BJ (cell line): ENCODE measurements at regions not wholly inside any gene's neighbourhood (a gene's known extent, or its start where the extent isn't known, plus 50 kb on each side); places are given as distances from the start of the nearest gene placed in this dataset.

Source experiments
- CTCF ChIA-PET: fragments of 350-600 bp; formaldehyde crosslinking; extraction: SDS; loops from one replicate; lab custom pipeline; 2021; ENCODE audit warnings: antibody characterized with exemption, inconsistent platforms; lab: Yijun Ruan, JAX
- POLR2A ChIA-PET: fragments of 300-600 bp; sonication (Branson Sonifier 250); formaldehyde crosslinking; extraction: SDS; loops from one replicate; lab custom pipeline; 2021; ENCODE audit warnings: antibody characterized with exemption; lab: Charles Lee
- DNase-seq: peaks from one replicate; pipeline ENCODE4 v3.0.0-alpha.2; 2011; ENCODE audit warnings: low read depth
- H3K27me3 ChIP-seq: 2 replicates; pipeline ENCODE4 v1.6.0; 2011; ENCODE audit warnings: low read length; ENCODE audit not compliant: control insufficient read depth, insufficient read depth
- H3K36me3 ChIP-seq: 2 replicates; pipeline ENCODE4 v1.5.1; 2011; ENCODE audit warnings: low read length; ENCODE audit not compliant: control insufficient read depth, insufficient read depth
- H3K4me3 ChIP-seq: 2 replicates; pipeline ENCODE4 v1.5.1; 2011; ENCODE audit warnings: low read depth, mild to moderate bottlenecking, control low read depth, low read length
- CTCF ChIP-seq: IDR thresholded peaks from 2 replicates; pipeline ENCODE4 v1.5.1; 2011; ENCODE audit warnings: low read depth, mild to moderate bottlenecking, control low read depth, inconsistent platforms, low read length, moderate library complexity; ENCODE audit not compliant: insufficient read depth

- DNase-seq, result no peak
- POLR2A ChIA-PET, result no interaction called here
- Histone ChIP-seq H3K4me3 (no peak overlapping the region), H3K36me3 (no peaks in the 10 kb centered on the region), H3K27me3 (no peaks in the 10 kb centered on the region)
- TF ChIP-seq CTCF, result no peak
- CTCF ChIA-PET, result no interaction called here
Measured at GRCh38 chr3:152916753-152917279, 81.9 kb downstream of the P2RY1 start.

GRCh38 chr3:152921351-152921750 lies 86.4 kb downstream of the P2RY1 start:
- CTCF ChIA-PET, result no interaction called here

GRCh38 chr3:152922554-152922953 lies 87.6 kb downstream of the P2RY1 start:
- no peak for DNase-seq
- Histone ChIP-seq H3K36me3 (no peaks in the 10 kb centered on the region), H3K27me3 (no peaks in the 10 kb centered on the region), H3K4me3 (no peak overlapping the region)
- CTCF ChIA-PET, result no interaction called here
- POLR2A ChIA-PET, result no interaction called here
- TF ChIP-seq CTCF, result no peak

More at GRCh38 chr3:152921351-152921750, 86.4 kb downstream of the P2RY1 start:
- H3K27me3 ChIP-seq, result no peaks in the 10 kb centered on the region
- H3K36me3 ChIP-seq, result no peaks in the 10 kb centered on the region
- DNase-seq, result no peak
- H3K4me3 ChIP-seq, result no peak overlapping the region
- no peak for TF ChIP-seq CTCF
- POLR2A ChIA-PET, result no interaction called here

- no peaks in the 10 kb centered on the region for H3K27me3 ChIP-seq
- ChIA-PET CTCF (no interaction called here), POLR2A (no interaction called here)
- DNase-seq, result no peak
- H3K4me3 ChIP-seq, result no peak overlapping the region
- no peak for TF ChIP-seq CTCF
- H3K36me3 ChIP-seq, result no peaks in the 10 kb centered on the region
Measured at GRCh38 chr3:152927131-152927530, 92.2 kb downstream of the P2RY1 start.

- Histone ChIP-seq H3K36me3 (no peaks in the 10 kb centered on the region), H3K27me3 (no peaks in the 10 kb centered on the region), H3K4me3 (no peak overlapping the region)
- ChIA-PET POLR2A (no interaction called here), CTCF (interaction anchor here (0.8 kb wide), 1 partner anchor 156 kb away, joined by 3 read pairs; no protein-coding TSS in a partner anchor)
- no peak for DNase-seq
- no peak for TF ChIP-seq CTCF
Measured at GRCh38 chr3:152930516-152930915, 95.6 kb downstream of the P2RY1 start.
